GM18508 (cell line): ENCODE measurements at regions not wholly inside any gene's neighbourhood (a gene's known extent, or its start where the extent isn't known, plus 50 kb on each side); places are given as distances from the start of the nearest gene placed in this dataset.

Experiments used
- ATAC-seq: cut with Tn5 transposase; IDR thresholded peaks from one replicate; pipeline ENCODE4 v1.9.1; 2021; ENCODE audit warnings: moderate number of reproducible peaks; ENCODE audit not compliant: insufficient read depth, unreplicated experiment

DNA sequence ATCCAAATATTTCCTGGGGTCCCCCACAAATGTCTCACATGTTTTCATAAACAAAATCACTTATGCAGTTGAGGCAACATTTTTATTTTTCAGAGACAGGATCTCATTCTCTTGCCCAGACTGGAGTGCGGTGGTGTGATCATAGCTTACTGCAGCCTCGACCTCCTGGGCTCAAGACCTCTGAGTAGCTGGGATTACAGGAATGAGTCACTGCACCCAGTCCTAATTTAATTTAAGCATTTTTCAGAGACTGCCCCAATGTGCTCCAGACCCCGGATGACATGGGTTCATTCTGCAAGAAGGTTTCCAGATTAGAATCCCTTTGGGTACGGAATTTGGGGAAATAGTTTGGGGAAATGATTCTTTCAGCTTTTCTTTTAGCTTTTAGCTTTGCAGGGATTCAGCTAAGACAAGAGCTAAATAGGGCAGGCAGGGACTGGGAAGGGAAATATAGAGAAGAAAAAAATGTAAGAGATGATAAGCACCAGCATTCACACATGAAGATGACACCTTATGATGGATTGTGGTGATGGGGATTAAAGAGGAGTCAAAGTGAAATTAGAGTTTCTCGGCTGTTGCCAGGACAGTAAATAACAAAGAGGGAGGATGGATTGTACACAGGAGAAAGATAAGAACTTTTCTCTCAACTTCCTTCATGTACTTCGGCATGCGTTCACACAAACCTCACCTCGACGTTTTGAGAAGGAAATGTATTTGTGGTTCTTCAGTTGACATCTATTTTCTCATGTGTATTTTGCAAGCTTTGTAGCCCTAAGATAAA lies 169.4 kb upstream of the TAB2 start:
- no peak for ATAC-seq

DNA sequence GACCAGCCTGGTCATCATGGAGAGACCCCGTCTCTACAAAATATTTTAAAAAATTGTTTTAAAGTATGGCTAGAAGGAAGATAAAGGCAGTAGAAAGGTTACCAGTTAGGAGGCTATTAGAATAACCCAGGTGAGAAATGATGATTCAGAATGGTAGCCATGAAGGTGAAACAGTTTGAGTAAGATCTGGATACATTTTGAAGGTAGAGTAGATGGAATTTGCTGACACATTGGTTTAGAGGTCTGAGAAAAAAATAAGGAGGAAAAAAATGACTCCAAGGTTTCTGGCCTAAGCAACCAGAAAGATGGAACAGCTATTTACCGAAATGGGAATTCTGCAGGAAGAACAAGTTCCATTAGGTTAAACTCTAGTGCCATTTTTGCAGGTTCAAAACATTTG lies 167.9 kb upstream of the TAB2 start:
- ATAC-seq = no peak

DNA sequence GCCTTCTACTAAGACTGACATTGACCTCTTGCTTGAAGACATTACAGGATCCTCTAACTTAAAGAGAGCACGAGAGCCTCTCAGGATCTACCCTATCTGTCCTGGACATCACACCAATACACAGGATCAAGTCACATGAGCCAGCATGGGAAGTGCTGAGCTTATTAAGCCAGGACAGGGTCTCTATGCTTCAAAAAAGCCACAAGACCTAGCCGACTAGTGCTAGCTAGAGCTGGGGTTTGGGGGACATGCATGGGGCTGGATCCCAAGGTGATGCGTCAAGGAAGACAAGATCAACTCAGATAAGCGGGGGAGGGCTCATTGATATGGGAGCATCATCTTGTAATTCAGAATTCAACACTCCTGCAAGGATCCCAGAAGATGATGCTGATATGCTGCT lies 167.2 kb upstream of the TAB2 start:
- no peak for ATAC-seq

DNA sequence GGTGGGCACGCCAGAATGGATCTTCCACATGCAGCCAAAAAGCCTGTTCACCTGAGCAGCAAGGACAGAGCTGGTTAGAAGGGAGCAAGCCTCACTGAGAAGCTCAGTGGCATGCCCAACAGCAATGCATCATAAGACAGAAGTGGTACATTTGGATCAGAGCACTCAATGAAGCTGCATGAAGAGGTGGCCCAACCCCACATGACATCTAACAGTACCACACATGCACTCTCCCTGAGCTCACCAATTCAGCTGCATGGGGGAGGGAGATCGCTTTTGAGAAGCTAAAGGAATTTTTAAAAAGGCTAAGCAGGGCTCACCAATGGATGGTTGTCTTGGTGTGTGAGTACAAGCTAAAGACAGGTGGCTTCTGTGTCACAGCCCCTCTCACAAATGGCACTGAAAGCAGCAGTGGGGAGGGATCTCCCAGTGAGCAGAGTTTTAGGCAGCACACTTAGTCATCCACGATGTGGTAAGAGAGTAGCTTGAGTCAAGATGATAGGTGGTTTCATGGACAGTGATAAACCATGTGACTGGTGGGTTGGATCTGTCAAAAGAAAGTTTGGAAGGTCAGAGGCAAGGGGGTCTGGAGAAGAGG lies 166.6 kb upstream of the TAB2 start:
- no peak for ATAC-seq

DNA sequence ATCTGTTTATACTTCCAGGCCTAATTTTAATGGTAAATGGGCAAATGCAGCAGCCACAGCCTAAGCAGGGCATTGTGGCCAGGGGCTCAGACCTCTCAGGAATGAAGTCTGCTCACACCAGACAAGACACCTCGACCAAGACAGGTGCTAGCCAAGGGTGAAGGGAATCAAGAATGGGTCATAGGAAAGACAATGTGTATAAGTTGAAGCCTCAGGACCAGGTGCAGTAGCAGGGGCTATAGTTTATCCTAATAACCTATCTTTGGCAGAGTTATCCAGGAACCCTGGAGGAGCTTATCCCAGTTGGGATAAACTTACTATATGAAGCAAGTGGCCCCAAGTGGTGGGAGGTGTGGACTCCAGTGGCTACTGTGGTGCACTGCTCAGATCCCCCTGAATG lies 165.0 kb upstream of the TAB2 start:
- ATAC-seq = no peak

DNA sequence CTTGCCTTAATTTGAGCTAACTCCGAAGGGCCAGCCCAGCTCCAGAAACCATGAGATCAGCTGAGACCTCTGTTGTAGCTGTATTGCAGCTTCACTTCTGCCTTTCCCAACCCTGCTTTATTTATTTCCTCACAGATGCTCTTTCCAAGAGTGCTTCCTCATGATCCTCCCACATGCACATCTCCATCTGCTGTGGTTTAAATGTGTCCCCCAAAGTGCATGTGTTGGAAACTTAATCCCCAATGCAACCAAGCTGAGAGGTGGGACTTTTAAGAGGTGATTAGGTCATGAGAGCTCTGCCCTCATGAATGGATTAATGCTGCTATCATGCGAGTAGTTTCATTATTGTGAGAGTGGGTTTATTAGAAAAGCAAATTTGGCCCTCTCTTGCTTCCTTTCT lies 164.4 kb upstream of the TAB2 start:
- no peak for ATAC-seq

DNA sequence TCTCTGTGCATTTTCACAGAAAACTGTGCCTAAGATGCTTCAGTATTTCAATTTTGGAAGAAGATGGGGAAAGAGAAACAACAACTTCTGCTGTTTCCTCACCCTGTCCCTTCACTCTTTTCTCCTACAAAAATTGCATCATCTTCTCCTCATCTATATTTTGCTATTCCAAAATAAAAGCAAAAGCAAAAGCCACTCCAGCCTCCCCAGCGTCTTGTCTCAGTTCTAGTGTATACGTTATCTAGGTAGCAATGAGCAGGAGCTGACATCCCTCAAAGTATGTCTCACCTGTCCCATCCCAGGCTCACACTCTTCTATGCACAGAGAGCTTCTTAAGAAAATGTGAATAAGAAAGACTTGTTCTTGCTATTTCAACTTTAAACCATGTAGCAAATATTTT lies 163.8 kb upstream of the TAB2 start:
- ATAC-seq = no peak

DNA sequence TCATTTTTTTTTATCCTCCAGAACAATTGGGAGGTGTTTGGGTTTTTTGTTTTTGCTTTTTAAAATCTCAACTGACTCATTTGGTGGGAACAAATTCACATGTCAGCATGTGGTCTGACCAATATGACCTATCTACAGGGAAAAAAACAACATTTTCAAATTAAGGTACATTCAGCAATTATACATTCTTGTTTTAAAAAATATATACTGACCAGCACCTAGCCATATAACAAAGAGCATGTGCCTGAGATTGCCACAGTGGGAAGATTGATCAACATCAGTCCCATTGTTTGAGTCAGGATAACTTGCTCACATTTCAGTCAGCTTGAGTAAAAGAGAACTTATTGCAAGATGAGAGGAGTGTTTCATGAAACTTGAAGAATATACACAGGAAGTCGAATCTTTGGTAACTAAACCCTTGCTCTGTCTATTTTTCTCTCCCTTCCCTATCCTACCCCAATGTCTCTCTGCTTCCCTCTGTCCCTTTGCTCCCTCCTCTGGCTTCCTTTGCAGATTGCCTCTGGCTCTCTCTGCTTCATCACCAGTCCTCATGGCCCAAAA lies 163.2 kb upstream of the TAB2 start:
- no peak for ATAC-seq

DNA sequence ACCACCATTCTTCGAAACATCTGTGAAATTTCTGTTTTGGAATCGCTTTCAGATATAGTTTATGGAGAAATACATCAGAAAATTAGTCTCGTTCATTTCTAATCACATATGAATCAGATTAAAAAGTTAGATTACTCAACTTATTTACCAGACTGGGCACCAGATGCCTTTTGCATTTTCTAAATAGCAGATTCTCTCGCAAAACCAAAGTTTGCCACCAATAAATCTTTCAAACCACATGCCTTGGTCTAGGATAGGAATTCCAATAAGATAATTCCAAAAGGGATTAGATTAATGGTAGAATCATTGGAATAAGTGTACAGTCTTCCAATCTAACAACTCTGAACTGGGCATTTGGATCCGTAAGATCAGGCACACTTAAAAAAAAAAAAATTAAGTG lies 160.4 kb upstream of the TAB2 start:
- ATAC-seq = no peak

DNA sequence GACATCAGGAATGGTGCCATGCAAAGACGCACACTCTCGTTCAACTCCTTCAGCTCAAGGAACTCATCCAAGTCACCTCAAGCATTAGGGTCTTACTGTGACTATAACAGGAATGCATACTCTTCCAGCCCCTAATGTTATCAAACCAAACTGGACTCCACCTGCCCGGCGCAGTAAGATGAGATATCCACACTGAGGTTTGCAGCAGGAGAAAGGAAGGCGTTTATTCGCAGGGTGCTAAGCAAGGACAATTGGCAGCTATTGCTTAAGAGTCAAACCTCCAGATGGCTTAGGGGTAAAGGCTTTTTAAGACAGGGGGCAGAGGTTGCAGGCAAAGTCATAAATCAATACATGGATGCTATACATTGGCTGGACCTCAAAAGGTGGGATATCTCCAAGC lies 159.4 kb upstream of the TAB2 start:
- no peak for ATAC-seq

DNA sequence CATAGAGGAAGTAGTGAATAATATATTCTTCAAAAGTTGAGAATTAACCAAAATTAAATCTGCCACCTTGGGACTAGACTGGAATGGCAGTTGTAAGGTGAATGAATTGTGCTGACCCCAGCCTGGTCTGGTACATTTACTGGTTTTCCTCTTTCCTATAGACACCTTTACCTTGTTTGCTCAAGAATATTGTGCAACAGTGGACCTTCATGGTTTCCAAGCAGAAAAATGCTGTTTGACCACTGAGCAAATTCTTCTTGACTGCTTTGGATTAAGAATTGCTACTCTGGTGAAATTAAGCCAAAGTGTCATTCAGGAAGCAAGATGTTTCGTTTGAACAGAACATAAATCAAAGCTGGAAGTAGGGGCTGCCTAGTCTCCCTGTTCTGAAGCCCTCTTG lies 156.6 kb upstream of the TAB2 start:
- no peak for ATAC-seq

DNA sequence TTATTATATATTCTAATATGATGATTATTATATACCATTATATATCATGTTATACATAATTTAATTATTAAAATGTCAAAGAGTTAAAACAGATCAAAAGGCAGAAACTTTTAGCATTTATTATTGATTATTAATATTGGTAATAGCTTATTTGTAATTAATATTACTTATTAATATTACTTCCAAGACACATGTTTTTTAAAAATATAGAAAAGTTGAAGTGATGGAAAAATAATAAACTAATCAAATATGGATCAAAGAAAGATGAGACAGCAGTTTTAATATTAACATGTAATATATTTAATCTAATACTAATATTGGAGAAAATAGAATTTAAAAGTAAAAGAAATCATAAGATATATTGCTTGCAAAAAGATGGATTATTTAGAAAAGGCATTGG lies 154.6 kb upstream of the TAB2 start:
- ATAC-seq = no peak

DNA sequence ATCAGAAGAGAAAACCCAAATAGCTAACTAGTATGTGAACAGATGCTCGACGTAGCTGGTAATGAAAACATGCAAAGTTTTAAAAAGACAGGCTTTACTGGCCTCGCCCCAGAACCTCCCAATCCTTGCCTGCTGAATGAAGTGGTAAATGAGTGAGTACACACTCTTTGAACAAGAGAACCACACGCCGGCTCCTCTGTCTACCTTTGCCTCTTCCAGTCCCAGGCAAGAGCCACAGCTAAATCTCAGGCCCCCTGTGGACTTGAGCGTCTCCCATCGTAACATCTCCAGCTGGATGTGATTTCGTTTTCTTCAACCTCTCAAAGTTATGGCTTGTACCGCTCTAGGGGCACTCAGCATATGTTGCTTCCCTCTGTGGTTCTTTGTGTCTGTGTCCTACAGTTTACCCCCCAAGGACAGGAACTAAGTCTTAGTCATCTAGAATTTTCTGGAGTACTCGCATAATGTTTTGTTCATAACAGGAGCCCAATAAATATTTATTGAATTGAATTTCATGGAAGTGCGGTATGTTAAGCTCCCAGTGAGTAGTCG lies 153.2 kb upstream of the TAB2 start:
- no peak for ATAC-seq

DNA sequence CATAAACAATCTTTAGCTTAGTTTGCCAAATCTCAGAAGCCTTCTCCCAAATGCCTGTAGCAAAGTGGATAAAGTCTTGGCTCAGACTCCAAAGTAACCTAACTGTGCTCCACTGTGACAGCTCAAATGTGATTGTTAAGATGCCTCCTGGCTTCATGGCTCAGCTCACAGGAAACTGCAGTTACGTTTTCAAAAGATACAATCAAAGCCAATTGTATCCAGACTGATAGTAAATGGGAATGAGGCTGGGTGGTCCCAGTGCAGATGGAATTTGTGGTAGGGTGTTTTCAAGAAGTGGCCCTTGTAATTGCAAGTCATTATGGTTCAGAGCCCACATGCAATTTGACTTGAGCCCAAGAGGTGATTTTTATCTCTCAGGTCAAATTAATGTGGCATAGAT lies 151.2 kb upstream of the TAB2 start:
- no peak for ATAC-seq

DNA sequence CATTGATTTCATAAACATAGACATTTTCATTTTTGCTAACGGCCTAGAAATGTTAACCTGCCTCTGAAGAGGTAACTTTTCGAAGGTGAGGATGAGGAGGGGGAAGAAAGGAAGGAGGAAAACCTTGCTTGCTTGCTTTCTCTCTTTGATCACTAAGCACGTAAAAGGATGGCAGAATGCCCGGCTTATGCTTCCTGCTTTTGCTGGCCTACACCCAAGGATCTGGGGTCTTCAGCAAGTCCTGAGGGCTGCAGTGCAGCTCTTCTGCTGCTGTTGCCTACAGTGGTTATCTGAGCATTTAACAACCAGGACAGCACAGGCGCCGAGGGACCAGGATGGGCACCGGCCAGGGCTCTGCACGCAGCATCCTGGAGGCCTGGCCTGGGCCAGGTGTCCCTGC lies 150.8 kb upstream of the TAB2 start:
- ATAC-seq = no peak

DNA sequence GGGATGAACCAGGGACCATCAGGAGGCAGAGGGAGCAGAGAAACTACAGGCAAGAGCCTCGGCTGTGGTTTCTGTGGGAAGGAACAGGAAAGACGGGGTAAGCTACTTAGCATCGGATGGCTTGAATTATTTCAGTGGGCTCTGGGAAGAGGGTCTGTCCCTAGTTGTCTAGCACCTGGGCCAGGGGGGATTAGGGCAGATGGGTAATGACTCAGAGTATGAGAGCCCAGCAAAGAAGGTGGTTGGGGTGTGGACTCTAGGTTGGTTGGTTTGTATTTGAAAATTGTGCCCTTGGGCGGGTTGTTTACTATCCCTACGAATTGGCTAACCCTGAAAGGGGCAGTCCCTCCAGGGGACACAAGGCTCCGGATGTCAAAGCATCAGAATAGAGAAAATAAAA lies 148.5 kb upstream of the TAB2 start:
- no peak for ATAC-seq

DNA sequence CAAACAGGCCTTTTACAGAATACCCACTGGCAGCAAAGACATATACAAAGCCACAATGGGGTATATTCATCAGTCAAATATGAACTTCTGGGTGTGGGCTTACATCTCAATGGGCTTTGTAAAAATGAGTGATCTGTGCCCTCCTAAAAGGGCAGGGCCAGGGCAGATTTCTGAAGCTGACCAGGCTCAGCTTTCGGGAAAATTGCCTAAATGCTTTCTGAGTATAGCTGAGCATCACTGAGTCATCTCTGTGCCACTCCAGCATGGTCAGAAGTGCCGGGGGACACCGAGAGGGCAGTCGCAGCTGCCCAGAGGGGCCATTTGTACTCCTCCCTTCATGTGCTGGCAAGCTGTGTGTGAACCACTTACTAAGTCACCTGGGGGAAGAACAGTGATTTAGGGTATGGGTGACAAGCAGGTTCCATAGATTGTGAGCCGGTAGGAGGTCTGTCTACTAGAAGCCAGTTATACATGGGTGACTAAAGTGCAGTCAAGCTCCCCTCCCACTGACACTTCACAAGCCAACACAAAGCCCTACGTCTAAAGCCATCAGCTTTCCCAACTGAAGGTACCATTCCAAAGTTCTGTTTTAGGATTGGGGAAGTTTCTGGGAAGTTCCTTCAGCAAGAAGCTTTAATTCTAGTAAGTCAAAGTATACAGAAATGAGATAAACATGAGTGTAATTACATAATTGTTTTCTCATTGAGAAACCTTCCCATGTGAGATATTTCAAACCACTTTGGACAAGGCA lies 147.6 kb upstream of the TAB2 start:
- ATAC-seq = no peak

DNA sequence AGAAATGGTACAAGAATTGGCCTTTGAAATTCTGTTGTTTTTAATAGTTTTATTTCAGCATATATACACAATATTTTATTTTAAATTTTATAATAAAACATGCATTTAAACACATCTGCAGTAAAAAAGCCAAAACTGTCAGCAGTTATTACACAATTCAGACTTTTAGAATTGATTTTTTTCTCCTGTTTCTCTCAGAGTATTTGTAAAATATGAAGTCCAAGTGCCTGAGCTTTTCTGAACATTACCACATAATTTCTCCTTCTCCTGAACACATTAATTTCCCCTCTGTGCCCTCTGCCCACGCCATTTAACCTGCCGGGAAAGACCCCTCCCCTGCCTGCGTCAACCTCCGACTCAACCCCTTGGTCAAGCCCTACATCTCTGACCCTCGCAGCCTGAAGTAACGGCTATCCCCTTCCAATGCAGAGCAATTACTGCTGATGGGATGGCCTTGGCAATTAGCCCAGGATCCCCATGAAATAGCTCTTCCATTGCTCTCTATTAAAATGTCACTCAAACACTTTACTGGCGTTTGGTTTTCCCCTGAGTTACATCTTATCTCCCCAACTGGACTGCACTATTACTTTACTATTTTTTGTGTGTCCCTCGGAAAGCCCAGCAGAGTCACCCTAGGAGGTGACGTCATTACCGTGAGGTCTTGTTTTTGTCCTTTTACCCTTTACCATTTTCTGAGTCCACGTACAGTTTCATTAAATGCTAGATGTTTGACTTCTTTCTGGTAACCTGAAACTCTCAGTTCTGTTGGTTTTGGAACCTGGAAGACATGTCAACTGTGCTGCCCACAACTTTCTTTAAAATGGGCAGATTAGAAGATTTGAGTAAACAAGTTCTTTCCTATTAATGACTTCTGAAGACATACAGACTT lies 146.7 kb upstream of the TAB2 start:
- no peak for ATAC-seq

DNA sequence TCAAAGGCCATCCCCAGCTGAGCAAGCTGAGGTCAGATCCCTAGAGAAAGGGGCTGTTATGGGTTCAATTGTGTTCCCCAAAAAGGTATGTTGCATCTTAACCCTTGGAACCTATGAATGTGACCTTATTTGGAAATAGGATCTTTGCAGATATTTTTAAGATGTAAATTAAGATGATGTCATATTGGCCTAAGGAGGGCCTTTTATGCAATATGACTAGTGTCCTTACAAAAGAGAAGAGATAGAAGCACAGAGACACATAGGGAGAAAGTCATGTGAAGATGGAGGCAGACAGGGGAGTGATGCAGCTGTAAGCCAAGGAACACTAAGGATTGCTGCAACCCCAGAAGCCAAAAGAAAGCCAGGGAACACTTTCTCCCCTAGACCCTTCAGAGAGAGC lies 144.3 kb upstream of the TAB2 start:
- ATAC-seq = no peak

DNA sequence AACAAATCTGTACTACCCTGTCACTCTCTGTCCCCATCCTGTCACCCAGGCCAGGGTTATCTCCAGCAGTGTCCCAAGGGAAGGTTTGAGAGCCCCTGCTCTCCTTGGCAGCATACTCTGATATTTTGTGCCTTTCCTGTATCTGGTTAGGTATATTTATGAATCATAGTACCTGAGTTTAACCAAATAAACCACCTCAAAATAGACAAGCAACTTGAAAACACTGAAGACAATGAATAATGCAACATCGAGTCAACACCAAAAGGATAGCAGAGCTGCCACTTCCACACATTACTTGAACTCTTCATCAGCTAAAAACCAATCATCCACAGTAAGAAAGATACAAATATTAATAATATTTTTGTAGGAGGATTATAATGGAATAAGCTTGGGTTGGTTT lies 142.6 kb upstream of the TAB2 start:
- no peak for ATAC-seq
